ENCODE measurements at regions not wholly inside any gene's neighbourhood (a gene's known extent, or its start where the extent isn't known, plus 50 kb on each side); places are given as distances from the start of the nearest gene placed in this dataset.

DNA sequence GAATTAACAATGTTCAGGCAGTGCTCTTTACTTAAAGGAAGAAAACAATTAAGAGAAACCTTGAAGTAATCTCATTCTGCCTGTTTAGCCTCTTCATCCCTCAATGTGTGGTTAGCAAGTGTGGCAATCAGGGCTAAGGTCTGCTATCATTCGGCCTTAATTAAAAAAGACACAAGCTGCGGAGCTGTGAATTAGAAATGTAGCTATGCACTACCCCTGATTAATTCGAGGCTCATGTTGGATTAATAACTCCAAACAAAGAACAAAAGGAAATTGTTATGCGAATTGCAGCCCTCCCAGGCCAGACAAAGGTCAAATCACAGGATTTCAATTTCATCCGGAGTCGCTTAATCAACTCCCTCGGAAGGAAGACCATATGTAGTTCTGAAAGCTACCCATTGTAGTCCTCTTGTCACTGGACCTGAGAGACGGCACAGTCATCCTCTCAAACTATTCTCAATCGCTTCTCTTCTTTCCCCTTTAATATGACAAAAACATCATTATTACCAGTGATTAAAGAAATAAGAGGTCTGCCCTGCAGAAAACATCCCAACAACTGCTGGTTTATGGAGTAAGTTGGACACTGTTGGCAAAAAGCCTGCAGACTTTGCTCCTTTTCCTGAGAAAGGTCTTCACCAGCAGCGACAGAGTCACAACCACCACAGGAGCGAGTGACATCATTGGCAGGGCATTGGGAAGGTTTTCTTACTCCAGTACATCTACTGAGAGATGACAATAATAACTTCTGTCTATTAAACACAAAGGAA lies 71.1 kb upstream of the SOX5 start:
- H3K9me3 ChIP-seq = no peaks in the 10 kb centered on the region
- H3K4me3 ChIP-seq = no peak overlapping the region
- DNase-seq (no peak), ATAC-seq (ENCODE audit: low FRiP score in 2 of 2) (no peak)
- TF ChIP-seq POLR2AphosphoS5 (IDR thresholded peaks at IDR 0.05) (no peak), POLR2A (IDR thresholded peaks at IDR 0.05) (no peak), EP300 (IDR thresholded peaks at IDR 0.05) (no peak)
- TF ChIP-seq, protein P1, sequence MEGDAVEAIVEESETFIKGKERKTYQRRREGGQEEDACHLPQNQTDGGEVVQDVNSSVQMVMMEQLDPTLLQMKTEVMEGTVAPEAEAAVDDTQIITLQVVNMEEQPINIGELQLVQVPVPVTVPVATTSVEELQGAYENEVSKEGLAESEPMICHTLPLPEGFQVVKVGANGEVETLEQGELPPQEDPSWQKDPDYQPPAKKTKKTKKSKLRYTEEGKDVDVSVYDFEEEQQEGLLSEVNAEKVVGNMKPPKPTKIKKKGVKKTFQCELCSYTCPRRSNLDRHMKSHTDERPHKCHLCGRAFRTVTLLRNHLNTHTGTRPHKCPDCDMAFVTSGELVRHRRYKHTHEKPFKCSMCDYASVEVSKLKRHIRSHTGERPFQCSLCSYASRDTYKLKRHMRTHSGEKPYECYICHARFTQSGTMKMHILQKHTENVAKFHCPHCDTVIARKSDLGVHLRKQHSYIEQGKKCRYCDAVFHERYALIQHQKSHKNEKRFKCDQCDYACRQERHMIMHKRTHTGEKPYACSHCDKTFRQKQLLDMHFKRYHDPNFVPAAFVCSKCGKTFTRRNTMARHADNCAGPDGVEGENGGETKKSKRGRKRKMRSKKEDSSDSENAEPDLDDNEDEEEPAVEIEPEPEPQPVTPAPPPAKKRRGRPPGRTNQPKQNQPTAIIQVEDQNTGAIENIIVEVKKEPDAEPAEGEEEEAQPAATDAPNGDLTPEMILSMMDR (IDR thresholded peaks at IDR 0.05) = no peak
- no peaks in the 10 kb centered on the region for H3K27me3 ChIP-seq
- WGBS, 2 donors = 70 to 78% methylated on average over 11 of the region's 11 CpGs
- no peak overlapping the region for H3K27ac ChIP-seq
- no peaks in the 10 kb centered on the region for H3K36me3 ChIP-seq
- no peaks in the 10 kb centered on the region for H3K4me1 ChIP-seq

- H3K36me3 ChIP-seq = no peaks in the 10 kb centered on the region
- no peak overlapping the region for H3K27ac ChIP-seq
- no peaks in the 10 kb centered on the region for H3K4me1 ChIP-seq
- H3K4me3 ChIP-seq = no peak overlapping the region
- no peaks in the 10 kb centered on the region for H3K27me3 ChIP-seq
- TF ChIP-seq EP300 (IDR thresholded peaks at IDR 0.05) = no peak
- no peak for TF ChIP-seq POLR2AphosphoS5 (IDR thresholded peaks at IDR 0.05)
- TF ChIP-seq, protein P1 (IDR thresholded peaks at IDR 0.05) = no peak
- TF ChIP-seq POLR2A (IDR thresholded peaks at IDR 0.05) = no peak
- DNase-seq (no peak), ATAC-seq (ENCODE audit: low FRiP score in 2 of 2) (no peak)
- no peaks in the 10 kb centered on the region for H3K9me3 ChIP-seq
- WGBS, 2 donors = 89 to 91% methylated on average over 2 of the region's 2 CpGs
These were observed 66.3 kb upstream of the SOX5 start for GRCh38 chr12:24015833-24016160.

- H3K4me1 ChIP-seq = no peaks in the 10 kb centered on the region
- H3K27ac ChIP-seq = no peak overlapping the region
- DNase-seq (no peak), ATAC-seq (ENCODE audit: low FRiP score in 2 of 2) (no peak)
- WGBS, 2 donors = 89% methylated on average over 10 of the region's 10 CpGs
- no peak for TF ChIP-seq POLR2AphosphoS5 (IDR thresholded peaks at IDR 0.05)
- no peak for TF ChIP-seq EP300 (IDR thresholded peaks at IDR 0.05)
- no peak for TF ChIP-seq POLR2A (IDR thresholded peaks at IDR 0.05)
- TF ChIP-seq, protein P1 (IDR thresholded peaks at IDR 0.05) = no peak
- H3K27me3 ChIP-seq = no peaks in the 10 kb centered on the region
- H3K36me3 ChIP-seq = no peaks in the 10 kb centered on the region
- H3K4me3 ChIP-seq = no peak overlapping the region
- H3K9me3 ChIP-seq = no peaks in the 10 kb centered on the region
These were observed 65.7 kb upstream of the SOX5 start for GRCh38 chr12:24014915-24015832.

DNA sequence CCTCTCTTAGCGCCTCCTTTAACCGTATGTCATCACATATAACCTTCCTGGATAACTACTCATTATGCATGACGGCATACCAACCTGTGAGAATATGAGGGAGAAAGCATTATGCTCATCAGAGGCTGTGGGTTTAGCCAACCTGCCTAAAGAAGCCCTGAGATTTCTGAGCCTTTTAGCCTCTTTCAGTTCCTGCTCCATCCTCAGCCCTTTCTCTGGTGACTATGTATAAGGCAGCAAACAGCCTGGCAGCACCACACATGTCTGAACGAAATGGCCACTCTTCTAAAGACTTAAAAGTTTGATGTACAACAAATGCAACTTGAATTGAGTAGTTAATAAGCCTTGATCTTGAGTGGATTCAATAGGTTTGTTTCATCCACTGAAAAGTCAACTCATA lies 64.8 kb upstream of the SOX5 start:
- no peak for DNase-seq

More for the DNA sequence above, 64.8 kb upstream of the SOX5 start:
- Histone ChIP-seq H3K27ac (no peak overlapping the region), H3K4me3 (no peak overlapping the region), H3K9me3 (no peaks in the 10 kb centered on the region), H3K4me1 (no peaks in the 10 kb centered on the region), H3K27me3 (no peaks in the 10 kb centered on the region), H3K36me3 (no peaks in the 10 kb centered on the region)
- ATAC-seq (ENCODE audit: low FRiP score in 2 of 2) = no peak
- WGBS, 2 donors = 86% methylated on average over 4 of the region's 4 CpGs
- no peak for TF ChIP-seq POLR2A (IDR thresholded peaks at IDR 0.05)
- TF ChIP-seq, protein P1 (IDR thresholded peaks at IDR 0.05) = no peak
- TF ChIP-seq EP300 (IDR thresholded peaks at IDR 0.05) = no peak
- TF ChIP-seq POLR2AphosphoS5 (IDR thresholded peaks at IDR 0.05) = no peak

All from upper lobe of left lung (tissue), 6 donors.